ENCODE measurements at regions not wholly inside any gene's neighbourhood (a gene's known extent, or its start where the extent isn't known, plus 50 kb on each side); places are given as distances from the start of the nearest gene placed in this dataset.

DNA sequence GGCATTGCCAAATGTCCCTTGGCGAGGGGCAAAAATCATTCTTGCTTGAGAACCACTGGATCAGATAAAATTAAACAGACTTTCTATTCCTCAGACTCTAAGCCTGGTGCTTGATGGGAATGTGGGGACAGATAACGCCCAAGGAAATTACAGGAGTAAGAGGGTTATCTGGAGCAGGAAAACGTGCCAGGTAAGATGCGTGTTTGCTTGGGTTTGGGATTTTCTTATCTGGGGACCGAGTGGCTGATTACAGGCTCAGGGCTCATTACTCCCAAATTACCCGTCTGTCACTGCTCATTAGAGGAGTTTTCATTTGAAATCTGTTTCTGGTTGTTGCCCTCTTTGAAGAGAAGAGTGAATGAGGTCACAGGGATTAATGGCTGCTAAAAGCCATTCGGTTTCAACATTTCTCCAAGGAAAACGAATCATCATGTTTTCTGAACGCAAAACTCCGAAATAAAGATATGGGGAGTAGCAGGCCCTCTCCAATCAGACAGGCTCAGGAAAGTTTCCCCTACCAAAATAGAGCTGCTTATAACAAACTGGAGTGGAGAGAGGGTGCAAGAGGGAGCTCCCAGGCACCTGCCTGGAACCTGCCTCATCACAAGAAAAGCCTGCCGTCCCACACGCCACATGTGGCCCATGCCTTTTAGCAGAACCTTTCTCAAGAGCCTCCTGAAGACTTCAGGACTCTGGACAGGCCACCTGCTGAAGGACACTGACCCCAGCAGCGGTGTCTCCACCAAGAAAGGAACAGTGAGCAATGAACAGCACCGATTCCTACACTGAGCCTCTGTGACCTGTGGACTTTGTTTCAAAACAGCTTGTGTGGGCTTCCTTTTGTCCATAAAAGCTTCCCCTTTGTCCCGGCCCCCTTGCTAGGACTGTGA, 136.4 kb downstream of the ICE1 start:
- TF ChIP-seq ZEB2 (tag by site-specific recombination; IDR thresholded peaks at IDR 0.05): no peak
- TF ChIP-seq, protein P1, sequence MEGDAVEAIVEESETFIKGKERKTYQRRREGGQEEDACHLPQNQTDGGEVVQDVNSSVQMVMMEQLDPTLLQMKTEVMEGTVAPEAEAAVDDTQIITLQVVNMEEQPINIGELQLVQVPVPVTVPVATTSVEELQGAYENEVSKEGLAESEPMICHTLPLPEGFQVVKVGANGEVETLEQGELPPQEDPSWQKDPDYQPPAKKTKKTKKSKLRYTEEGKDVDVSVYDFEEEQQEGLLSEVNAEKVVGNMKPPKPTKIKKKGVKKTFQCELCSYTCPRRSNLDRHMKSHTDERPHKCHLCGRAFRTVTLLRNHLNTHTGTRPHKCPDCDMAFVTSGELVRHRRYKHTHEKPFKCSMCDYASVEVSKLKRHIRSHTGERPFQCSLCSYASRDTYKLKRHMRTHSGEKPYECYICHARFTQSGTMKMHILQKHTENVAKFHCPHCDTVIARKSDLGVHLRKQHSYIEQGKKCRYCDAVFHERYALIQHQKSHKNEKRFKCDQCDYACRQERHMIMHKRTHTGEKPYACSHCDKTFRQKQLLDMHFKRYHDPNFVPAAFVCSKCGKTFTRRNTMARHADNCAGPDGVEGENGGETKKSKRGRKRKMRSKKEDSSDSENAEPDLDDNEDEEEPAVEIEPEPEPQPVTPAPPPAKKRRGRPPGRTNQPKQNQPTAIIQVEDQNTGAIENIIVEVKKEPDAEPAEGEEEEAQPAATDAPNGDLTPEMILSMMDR (tag by site-specific recombination; IDR thresholded peaks at IDR 0.05): no peak
- no peak for TF ChIP-seq SP2 (tag by site-specific recombination; IDR thresholded peaks at IDR 0.05)
- TF ChIP-seq, protein P2, sequence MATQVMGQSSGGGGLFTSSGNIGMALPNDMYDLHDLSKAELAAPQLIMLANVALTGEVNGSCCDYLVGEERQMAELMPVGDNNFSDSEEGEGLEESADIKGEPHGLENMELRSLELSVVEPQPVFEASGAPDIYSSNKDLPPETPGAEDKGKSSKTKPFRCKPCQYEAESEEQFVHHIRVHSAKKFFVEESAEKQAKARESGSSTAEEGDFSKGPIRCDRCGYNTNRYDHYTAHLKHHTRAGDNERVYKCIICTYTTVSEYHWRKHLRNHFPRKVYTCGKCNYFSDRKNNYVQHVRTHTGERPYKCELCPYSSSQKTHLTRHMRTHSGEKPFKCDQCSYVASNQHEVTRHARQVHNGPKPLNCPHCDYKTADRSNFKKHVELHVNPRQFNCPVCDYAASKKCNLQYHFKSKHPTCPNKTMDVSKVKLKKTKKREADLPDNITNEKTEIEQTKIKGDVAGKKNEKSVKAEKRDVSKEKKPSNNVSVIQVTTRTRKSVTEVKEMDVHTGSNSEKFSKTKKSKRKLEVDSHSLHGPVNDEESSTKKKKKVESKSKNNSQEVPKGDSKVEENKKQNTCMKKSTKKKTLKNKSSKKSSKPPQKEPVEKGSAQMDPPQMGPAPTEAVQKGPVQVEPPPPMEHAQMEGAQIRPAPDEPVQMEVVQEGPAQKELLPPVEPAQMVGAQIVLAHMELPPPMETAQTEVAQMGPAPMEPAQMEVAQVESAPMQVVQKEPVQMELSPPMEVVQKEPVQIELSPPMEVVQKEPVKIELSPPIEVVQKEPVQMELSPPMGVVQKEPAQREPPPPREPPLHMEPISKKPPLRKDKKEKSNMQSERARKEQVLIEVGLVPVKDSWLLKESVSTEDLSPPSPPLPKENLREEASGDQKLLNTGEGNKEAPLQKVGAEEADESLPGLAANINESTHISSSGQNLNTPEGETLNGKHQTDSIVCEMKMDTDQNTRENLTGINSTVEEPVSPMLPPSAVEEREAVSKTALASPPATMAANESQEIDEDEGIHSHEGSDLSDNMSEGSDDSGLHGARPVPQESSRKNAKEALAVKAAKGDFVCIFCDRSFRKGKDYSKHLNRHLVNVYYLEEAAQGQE (tag by site-specific recombination; IDR thresholded peaks at IDR 0.05): no peak
- no peak for TF ChIP-seq WT1 (tag by site-specific recombination; IDR thresholded peaks at IDR 0.05)
